ENCODE measurements at regions not wholly inside any gene's neighbourhood (a gene's known extent, or its start where the extent isn't known, plus 50 kb on each side); places are given as distances from the start of the nearest gene placed in this dataset.

GRCh38 chr16:49964973-49965372 lies 60.1 kb upstream of the CNEP1R1 start:
- no peak overlapping the region for H3K4me3 Mint-ChIP-seq
- ATAC-seq (ENCODE audit: low read depth) (no peak), DNase-seq (no peak)
- H3K27ac Mint-ChIP-seq = no peak overlapping the region
- ChIA-PET CTCF (no interaction called here), POLR2A (no interaction called here)
- TF ChIP-seq CTCF (IDR thresholded peaks at IDR 0.05) = no peak
- intact Hi-C loops (cut with micrococcal nuclease) = no loop called here
- H3K36me3 Mint-ChIP-seq (ENCODE audit: low read depth) = no peaks in the 10 kb centered on the region
- peaks cover 26% of the 10 kb centered on the region for H3K27me3 Mint-ChIP-seq
- no peaks in the 10 kb centered on the region for H3K4me1 Mint-ChIP-seq
- no peaks in the 10 kb centered on the region for H3K9me3 Mint-ChIP-seq

GRCh38 chr16:49967012-49967559 lies 57.9 kb upstream of the CNEP1R1 start:
- DNase-seq (no peak), ATAC-seq (ENCODE audit: low read depth) (no peak)
- intact Hi-C loops (cut with micrococcal nuclease) = no loop called here
- no peaks in the 10 kb centered on the region for H3K9me3 Mint-ChIP-seq
- H3K27me3 Mint-ChIP-seq = peaks cover 37% of the 10 kb centered on the region
- ChIA-PET CTCF (no interaction called here), POLR2A (no interaction called here)
- H3K27ac Mint-ChIP-seq = no peak overlapping the region
- H3K4me3 Mint-ChIP-seq = no peak overlapping the region
- H3K36me3 Mint-ChIP-seq (ENCODE audit: low read depth) = no peaks in the 10 kb centered on the region
- H3K4me1 Mint-ChIP-seq = no peaks in the 10 kb centered on the region
- no peak for TF ChIP-seq CTCF (IDR thresholded peaks at IDR 0.05)

GRCh38 chr16:49969091-49970030 lies 55.7 kb upstream of the CNEP1R1 start:
- Mint-ChIP-seq H3K9me3 (no peaks in the 10 kb centered on the region), H3K27me3 (peaks cover 31% of the 10 kb centered on the region), H3K27ac (no peak overlapping the region), H3K4me1 (no peaks in the 10 kb centered on the region), H3K36me3 (ENCODE audit: low read depth) (no peaks in the 10 kb centered on the region), H3K4me3 (no peak overlapping the region)
- ChIA-PET POLR2A (no interaction called here), CTCF (no interaction called here)
- no peak for TF ChIP-seq CTCF (IDR thresholded peaks at IDR 0.05)
- intact Hi-C loops (cut with micrococcal nuclease) = no loop called here
- no peak for DNase-seq
- ATAC-seq (ENCODE audit: low read depth) = no peak

GRCh38 chr16:49970797-49971431 lies 54.1 kb upstream of the CNEP1R1 start:
- ATAC-seq (ENCODE audit: low read depth) = no peak
- H3K27ac Mint-ChIP-seq = no peak overlapping the region
- no peaks in the 10 kb centered on the region for H3K9me3 Mint-ChIP-seq
- no peaks in the 10 kb centered on the region for H3K4me1 Mint-ChIP-seq
- intact Hi-C loops (cut with micrococcal nuclease) = no loop called here
- DNase-seq = no peak
- TF ChIP-seq CTCF (IDR thresholded peaks at IDR 0.05) = no peak
- peaks cover 30% of the 10 kb centered on the region for H3K27me3 Mint-ChIP-seq
- H3K36me3 Mint-ChIP-seq (ENCODE audit: low read depth) = no peaks in the 10 kb centered on the region
- CTCF ChIA-PET = no interaction called here
- H3K4me3 Mint-ChIP-seq = no peak overlapping the region
- POLR2A ChIA-PET = no interaction called here

GRCh38 chr16:49972280-49972679 lies 52.7 kb upstream of the CNEP1R1 start:
- CTCF ChIA-PET = no interaction called here
- Mint-ChIP-seq H3K9me3 (no peaks in the 10 kb centered on the region), H3K27me3 (peaks cover 30% of the 10 kb centered on the region), H3K4me3 (no peak overlapping the region), H3K27ac (no peak overlapping the region), H3K36me3 (ENCODE audit: low read depth) (no peaks in the 10 kb centered on the region), H3K4me1 (no peaks in the 10 kb centered on the region)
- TF ChIP-seq CTCF (IDR thresholded peaks at IDR 0.05) = no peak
- DNase-seq = no peak
- POLR2A ChIA-PET = no interaction called here
- no peak for ATAC-seq (ENCODE audit: low read depth)
- intact Hi-C loops (cut with micrococcal nuclease) = no loop called here

Data from activated B cell treated with CpG ODN at 0.5 μM for 24 hours (primary cell).